GM23248 (cell line): ENCODE measurements at regions not wholly inside any gene's neighbourhood (a gene's known extent, or its start where the extent isn't known, plus 50 kb on each side); places are given as distances from the start of the nearest gene placed in this dataset.

Source experiments
- EZH2 ChIP-seq: fragments of 200-600 bp; sonication (generic); IDR thresholded peaks from 2 replicates; pipeline ENCODE4 v1.6.1; 2018; ENCODE audit warnings: antibody characterized with exemption, mild to moderate bottlenecking; ENCODE audit not compliant: insufficient read depth, poor library complexity, severe bottlenecking
- EZH2phosphoT487 ChIP-seq: fragments of 200-600 bp; sonication (generic); IDR thresholded peaks from 2 replicates; pipeline ENCODE4 v1.6.1; 2018; ENCODE audit warnings: antibody characterized with exemption, moderate library complexity, mild to moderate bottlenecking, low read depth; ENCODE audit not compliant: insufficient read depth

GRCh38 chr4:13162886-13163285 lies 321.3 kb downstream of the RAB28 start:
- TF ChIP-seq EZH2 (no peak), EZH2phosphoT487 (no peak)
